Loucy (cell line): ENCODE measurements at regions not wholly inside any gene's neighbourhood (a gene's known extent, or its start where the extent isn't known, plus 50 kb on each side); places are given as distances from the start of the nearest gene placed in this dataset.

Experiments
- H2AFZ ChIP-seq: fragments of 200-600 bp; sonication (generic); 2 replicates; pipeline ENCODE4 v1.6.0; 2016; ENCODE audit warnings: antibody characterized with exemption, mild to moderate bottlenecking, low read length, moderate library complexity
- H3F3A ChIP-seq: fragments of 200-600 bp; 2 replicates; pipeline ENCODE4 v1.6.0; 2016; ENCODE audit warnings: antibody characterized with exemption, low read depth, mild to moderate bottlenecking
- H3K27me3 ChIP-seq: fragments of 200-600 bp; sonication (generic); 2 replicates; pipeline ENCODE4 v1.6.1; 2014; ENCODE audit warnings: low read length, mild to moderate bottlenecking; ENCODE audit not compliant: insufficient read depth, poor library complexity, severe bottlenecking
- H3K36me3 ChIP-seq: fragments of 200-600 bp; sonication (generic); 2 replicates; pipeline ENCODE4 v1.6.1; 2016; ENCODE audit warnings: low read length; ENCODE audit not compliant: insufficient read depth
- H3K4me1 ChIP-seq: fragments of 200-600 bp; sonication (generic); 2 replicates; pipeline ENCODE4 v1.5.1; 2014; ENCODE audit warnings: low read length, mild to moderate bottlenecking; ENCODE audit not compliant: insufficient read depth, poor library complexity, severe bottlenecking
- H3K4me2 ChIP-seq: fragments of 200-600 bp; sonication (generic); 2 replicates; pipeline ENCODE4 v1.6.0; 2014; ENCODE audit warnings: antibody characterized with exemption, low read length, low read depth, mild to moderate bottlenecking; ENCODE audit not compliant: poor library complexity, severe bottlenecking
- H3K4me3 ChIP-seq: fragments of 200-600 bp; sonication (generic); 2 replicates; pipeline ENCODE4 v1.5.1; 2014; ENCODE audit warnings: low read length, mild to moderate bottlenecking, mixed read lengths; ENCODE audit not compliant: poor library complexity, severe bottlenecking
- H3K79me2 ChIP-seq: fragments of 200-600 bp; sonication (generic); 2 replicates; pipeline ENCODE4 v1.6.1; 2014; ENCODE audit warnings: low read length; ENCODE audit not compliant: insufficient read depth
- H3K9ac ChIP-seq: fragments of 200-600 bp; sonication (generic); 2 replicates; pipeline ENCODE4 v1.6.0; 2014; ENCODE audit warnings: mild to moderate bottlenecking, low read depth, low read length, moderate library complexity; ENCODE audit not compliant: poor library complexity, severe bottlenecking
- H3K9me2 ChIP-seq: fragments of 200-600 bp; sonication (generic); replicated peaks from 2 replicates; pipeline ENCODE4 v1.6.1; 2016; ENCODE audit warnings: low read depth, low read length, mixed read lengths
- H3K9me3 ChIP-seq: fragments of 200-600 bp; sonication (generic); 2 replicates; pipeline ENCODE4 v1.6.1; 2014; ENCODE audit warnings: mild to moderate bottlenecking, antibody characterized with exemption, low read length, low read depth; ENCODE audit not compliant: insufficient read depth
- H4K20me1 ChIP-seq: fragments of 200-600 bp; sonication (generic); 2 replicates; pipeline ENCODE4 v1.6.0; 2014; ENCODE audit warnings: antibody characterized with exemption, low read length, mild to moderate bottlenecking; ENCODE audit not compliant: insufficient read depth, poor library complexity, severe bottlenecking
- EZH2phosphoT487 ChIP-seq: fragments of 200-600 bp; IDR thresholded peaks from 2 replicates; pipeline ENCODE4 v1.6.1; 2018; ENCODE audit warnings: antibody characterized with exemption, mild to moderate bottlenecking, moderate library complexity, borderline replicate concordance
- TF ChIP-seq, protein P1 (sequence below): fragments of 200-600 bp; sonication (generic); conservative IDR thresholded peaks from 2 replicates; pipeline ENCODE4 v1.5.1; 2014; ENCODE audit warnings: mild to moderate bottlenecking, antibody characterized with exemption, low read length

DNA sequence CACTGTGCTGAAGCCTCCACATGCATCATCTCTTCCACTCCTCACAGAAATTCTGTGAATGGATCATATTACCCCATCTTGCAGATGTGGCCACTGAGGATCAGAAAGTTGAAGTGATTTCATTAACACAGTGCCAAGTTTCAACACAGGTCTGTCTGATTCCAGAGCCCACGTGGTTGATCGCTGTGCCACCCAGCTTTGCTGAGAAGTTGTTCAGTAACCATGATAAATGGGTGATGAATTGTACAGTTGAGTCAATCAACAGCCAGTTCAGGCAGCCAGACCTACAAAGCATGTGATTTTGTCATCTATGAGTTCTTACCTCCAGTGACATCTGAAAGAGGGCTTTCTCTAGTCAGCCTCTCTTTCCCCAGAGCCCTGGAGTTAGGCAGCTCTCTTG is 61.8 kb upstream of the GRHL3 start:
- Histone ChIP-seq H3K9me2 (no peaks in the 10 kb centered on the region), H3K4me1 (no peaks in the 10 kb centered on the region), H4K20me1 (no peaks in the 10 kb centered on the region), H3K9ac (no peak overlapping the region), H3K27me3 (no peaks in the 10 kb centered on the region), H2AFZ (no peak overlapping the region), H3K36me3 (no peaks in the 10 kb centered on the region), H3F3A (no peaks in the 10 kb centered on the region), H3K4me3 (no peak overlapping the region), H3K79me2 (no peaks in the 10 kb centered on the region), H3K9me3 (no peaks in the 10 kb centered on the region), H3K4me2 (no peak overlapping the region)
- TF ChIP-seq EZH2phosphoT487 = no peak
- TF ChIP-seq, protein P1, sequence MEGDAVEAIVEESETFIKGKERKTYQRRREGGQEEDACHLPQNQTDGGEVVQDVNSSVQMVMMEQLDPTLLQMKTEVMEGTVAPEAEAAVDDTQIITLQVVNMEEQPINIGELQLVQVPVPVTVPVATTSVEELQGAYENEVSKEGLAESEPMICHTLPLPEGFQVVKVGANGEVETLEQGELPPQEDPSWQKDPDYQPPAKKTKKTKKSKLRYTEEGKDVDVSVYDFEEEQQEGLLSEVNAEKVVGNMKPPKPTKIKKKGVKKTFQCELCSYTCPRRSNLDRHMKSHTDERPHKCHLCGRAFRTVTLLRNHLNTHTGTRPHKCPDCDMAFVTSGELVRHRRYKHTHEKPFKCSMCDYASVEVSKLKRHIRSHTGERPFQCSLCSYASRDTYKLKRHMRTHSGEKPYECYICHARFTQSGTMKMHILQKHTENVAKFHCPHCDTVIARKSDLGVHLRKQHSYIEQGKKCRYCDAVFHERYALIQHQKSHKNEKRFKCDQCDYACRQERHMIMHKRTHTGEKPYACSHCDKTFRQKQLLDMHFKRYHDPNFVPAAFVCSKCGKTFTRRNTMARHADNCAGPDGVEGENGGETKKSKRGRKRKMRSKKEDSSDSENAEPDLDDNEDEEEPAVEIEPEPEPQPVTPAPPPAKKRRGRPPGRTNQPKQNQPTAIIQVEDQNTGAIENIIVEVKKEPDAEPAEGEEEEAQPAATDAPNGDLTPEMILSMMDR = no peak

DNA sequence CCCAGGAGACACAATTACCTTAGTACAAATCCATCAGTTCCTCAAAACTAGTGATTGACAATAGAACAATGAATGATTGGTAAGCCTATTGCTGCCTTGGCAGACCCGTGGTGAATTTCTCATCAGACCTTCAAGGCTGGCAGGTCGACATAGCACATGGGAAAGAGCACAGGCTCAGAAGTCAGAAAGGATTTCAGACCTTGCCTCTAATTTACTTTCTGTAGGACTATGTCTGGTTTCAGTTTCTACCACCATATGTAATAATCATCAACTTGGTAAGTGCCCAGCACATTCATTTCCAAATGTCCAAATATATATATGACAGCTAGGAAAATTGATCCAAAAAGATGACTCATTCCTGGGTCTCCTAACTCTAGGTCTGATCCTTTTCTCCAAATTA is 62.5 kb upstream of the GRHL3 start:
- no peaks in the 10 kb centered on the region for H3F3A ChIP-seq
- no peak overlapping the region for H2AFZ ChIP-seq
- H3K4me3 ChIP-seq = no peak overlapping the region
- no peaks in the 10 kb centered on the region for H3K9me2 ChIP-seq
- H4K20me1 ChIP-seq = no peaks in the 10 kb centered on the region
- no peak for TF ChIP-seq EZH2phosphoT487
- TF ChIP-seq, protein P1 = no peak
- no peaks in the 10 kb centered on the region for H3K27me3 ChIP-seq
- no peaks in the 10 kb centered on the region for H3K36me3 ChIP-seq
- H3K4me2 ChIP-seq = no peak overlapping the region
- no peaks in the 10 kb centered on the region for H3K79me2 ChIP-seq
- H3K4me1 ChIP-seq = no peaks in the 10 kb centered on the region
- no peaks in the 10 kb centered on the region for H3K9me3 ChIP-seq
- H3K9ac ChIP-seq = no peak overlapping the region

DNA sequence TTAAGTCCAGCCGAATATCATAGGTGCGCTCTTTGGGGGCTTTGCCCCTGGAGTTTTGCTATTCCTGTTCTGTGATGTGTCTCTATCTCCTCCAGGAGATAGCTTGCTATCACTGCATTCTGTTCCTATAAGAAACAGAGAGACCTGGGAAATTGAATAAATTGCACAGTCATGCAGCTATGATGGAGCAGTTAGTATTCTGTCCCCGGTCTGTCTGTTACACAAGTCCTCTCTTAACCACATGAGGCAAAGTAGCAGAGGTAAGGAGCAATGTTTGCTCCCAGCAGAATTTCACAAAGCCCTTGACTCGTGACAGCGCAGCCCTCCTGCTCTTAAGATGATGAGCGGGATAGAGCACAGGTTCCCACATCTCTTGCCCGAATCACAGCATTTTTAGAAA is 63.9 kb upstream of the GRHL3 start:
- Histone ChIP-seq H3K9me3 (no peaks in the 10 kb centered on the region), H3F3A (no peaks in the 10 kb centered on the region), H3K36me3 (no peaks in the 10 kb centered on the region), H4K20me1 (no peaks in the 10 kb centered on the region), H3K4me2 (no peak overlapping the region), H3K4me3 (no peak overlapping the region), H3K79me2 (no peaks in the 10 kb centered on the region), H3K9me2 (no peaks in the 10 kb centered on the region), H3K9ac (no peak overlapping the region), H2AFZ (no peak overlapping the region), H3K27me3 (no peaks in the 10 kb centered on the region), H3K4me1 (no peaks in the 10 kb centered on the region)
- no peak for TF ChIP-seq EZH2phosphoT487
- TF ChIP-seq, protein P1 = no peak
